GM18507 (cell line): ENCODE measurements at regions not wholly inside any gene's neighbourhood (a gene's known extent, or its start where the extent isn't known, plus 50 kb on each side); places are given as distances from the start of the nearest gene placed in this dataset.

ENCODE experiments used
- DNase-seq: peaks from one replicate; pipeline ENCODE4 v3.0.0; 2011; ENCODE audit warnings: low read depth; ENCODE audit not compliant: insufficient read length; ENCODE audit errors: extremely low spot score
- FAIRE-seq: peaks from 2 replicates; lab custom pipeline; 2011; peaks lifted over from hg19 to GRCh38; lab: Jason Lieb, UNC

DNA sequence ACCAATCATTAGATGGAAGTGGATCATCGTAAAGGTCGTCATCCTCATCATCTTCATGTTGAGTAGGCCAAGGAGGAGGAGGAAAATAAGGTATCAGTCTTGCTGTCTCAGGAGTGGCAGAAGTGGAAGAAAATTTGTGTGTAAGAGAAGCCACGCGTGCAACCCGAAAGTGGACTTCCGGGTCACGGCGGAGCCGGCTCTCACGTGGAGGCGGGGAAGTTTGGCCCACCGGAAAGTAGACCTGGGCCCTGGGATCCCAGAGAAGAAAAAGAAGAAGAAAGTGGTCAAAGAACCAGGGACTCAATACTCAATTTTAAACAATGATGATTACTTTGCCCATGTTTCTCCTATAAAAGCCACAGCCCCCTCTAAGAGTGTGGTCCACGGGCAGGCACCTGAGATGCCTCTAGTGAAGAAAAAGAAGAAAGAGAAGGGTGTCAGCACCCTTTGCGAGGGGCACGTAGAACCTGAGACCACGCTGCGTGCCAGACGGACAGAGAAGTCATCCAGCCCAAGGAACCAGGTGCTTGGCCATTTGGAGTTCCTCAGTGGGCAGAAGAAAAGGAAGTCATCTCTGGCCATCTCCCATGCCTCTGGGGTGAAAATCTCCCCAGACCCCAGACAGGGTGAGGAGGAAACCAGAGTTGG, 365.8 kb downstream of the BCAT1 start:
- FAIRE-seq = no peak
- DNase-seq = no peak

GRCh38 chr12:24574538-24574937, 374.4 kb downstream of the BCAT1 start:
- DNase-seq = no peak
- no peak for FAIRE-seq

GRCh38 chr12:24573621-24574020, 375.3 kb downstream of the BCAT1 start:
- no peak for FAIRE-seq
- DNase-seq = no peak

GRCh38 chr12:24565300-24565699, 383.6 kb downstream of the BCAT1 start:
- no peak for DNase-seq
- no peak for FAIRE-seq

GRCh38 chr12:24562771-24563431, 386.0 kb downstream of the BCAT1 start:
- DNase-seq (no peak), FAIRE-seq (no peak)

DNA sequence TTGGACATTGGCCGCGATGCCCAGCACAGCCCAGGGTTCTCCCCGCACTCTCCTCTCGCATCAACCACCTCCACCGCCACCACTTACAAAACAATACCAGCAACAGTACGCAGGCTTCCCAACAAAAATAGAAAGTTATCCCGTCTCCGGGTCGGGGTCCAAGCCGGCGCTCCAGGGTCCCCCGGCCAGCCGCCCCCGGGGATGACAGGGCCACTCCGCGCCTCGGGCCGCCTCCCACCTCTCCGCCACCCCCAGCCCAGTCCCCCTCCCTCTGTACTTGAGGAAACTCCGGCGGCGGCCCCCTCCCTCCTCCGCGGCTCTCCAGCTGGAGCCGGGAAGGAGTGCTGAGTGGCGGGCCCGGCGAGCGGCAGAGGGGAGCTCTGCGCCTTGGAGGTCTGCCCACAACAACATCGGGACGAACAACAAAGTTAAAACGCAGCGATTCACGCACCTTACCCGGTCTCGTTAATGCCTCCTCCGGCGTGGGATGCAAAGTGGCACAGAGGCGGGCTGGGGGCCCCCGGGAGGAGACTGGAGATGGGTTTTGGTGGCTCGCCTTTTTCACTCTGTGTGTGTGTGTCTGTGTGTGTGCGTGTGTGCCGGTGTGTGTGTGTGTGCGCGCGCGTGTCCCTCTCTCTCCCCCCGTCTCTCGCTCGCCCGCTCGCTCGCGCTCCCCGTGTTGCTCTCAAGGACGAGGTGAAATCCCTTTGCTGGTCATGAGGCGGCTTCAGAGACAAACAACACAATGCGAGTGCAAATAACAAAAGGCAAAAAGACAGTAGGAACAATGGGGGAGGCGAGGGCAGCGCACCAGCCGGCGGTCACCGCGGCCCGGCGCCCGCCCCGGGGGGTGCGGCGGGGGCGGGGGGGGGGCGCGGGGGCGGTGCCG, 386.8 kb downstream of the BCAT1 start:
- DNase-seq (no peak), FAIRE-seq (no peak)

DNA sequence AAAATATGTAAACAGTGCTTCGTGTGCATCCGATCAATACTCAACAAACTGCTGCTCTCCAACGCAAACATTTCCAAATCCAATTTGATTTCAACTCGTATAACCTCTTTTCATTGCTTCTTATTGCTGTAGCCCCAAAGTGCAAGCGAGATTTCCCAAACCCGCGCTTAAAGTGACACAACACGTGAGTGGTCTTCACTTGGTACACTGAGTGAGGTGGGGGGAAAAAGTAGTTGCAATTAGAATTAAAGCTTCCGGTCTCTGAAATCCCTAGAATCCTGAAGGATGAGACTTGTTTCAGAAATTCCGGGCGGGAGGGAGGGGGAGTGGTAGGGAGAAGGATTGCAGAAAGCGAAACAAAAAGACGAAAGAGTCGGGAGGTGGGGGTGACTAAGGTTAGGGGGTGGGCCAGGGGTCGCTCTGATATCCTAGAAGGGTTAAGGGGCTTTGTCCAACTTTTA, 387.5 kb downstream of the BCAT1 start:
- FAIRE-seq (no peak), DNase-seq (no peak)

GRCh38 chr12:24560831-24561271, 388.1 kb downstream of the BCAT1 start:
- no peak for DNase-seq
- no peak for FAIRE-seq

- no peak for DNase-seq
- no peak for FAIRE-seq
Observed at GRCh38 chr12:24560192-24560775, 388.6 kb downstream of the BCAT1 start.

- no peak for DNase-seq
- no peak for FAIRE-seq
Observed at GRCh38 chr12:24557738-24558137, 391.2 kb downstream of the BCAT1 start.

- FAIRE-seq = no peak
- no peak for DNase-seq
Observed at GRCh38 chr12:24555730-24556129, 393.2 kb downstream of the BCAT1 start.

DNA sequence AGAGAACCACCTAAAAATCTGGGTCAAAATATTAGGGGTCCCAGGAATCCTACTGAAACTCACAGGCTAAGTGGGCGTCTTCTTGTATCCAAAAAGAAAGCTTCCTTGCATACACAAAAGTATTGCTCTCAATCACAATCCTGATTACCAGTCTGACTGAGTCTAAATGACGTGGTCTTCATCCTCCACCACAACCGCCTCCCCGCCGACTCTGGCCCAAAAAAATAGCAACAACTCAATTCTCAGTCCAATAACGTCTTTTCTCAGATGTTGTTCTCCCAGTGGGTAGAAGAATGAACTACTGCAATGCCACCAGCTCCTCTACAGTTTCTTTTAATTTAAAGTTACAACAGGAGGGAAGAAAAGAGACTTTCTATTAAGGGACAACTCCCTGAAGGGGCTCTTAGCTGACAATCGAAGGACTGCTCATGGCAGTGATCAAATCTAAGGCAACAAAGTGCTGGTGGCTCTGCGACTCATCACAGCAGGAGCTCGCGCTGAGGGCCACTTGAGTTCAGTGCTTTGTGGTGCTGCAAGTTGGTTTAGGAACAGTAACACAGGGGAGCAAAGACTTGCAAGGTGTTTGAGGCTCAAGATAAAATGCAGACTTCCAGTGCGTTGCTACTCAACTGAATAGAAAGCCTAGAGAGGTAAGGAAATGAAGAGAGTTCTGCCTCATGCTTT, 394.1 kb downstream of the BCAT1 start:
- no peak for FAIRE-seq
- no peak for DNase-seq

DNA sequence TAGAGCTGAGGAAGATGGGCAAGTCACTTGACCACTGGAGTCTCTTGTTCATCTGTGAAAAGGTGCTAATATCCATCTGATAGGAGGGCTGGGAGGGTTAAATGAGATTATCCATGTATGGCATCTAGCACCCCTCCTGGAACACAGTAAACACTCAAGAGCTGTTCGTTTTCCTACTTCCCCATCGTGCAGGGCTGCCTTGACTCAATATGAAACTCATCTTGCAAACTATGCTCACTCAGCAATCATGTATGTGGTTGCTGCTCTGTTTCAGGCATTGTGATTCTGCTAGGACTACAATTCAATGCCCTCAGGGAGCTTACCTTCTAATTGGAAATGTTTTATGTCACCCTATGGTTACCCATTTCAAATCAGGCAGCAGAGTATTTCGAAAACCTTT, 395.6 kb downstream of the BCAT1 start:
- no peak for DNase-seq
- FAIRE-seq = no peak

- DNase-seq = no peak
- no peak for FAIRE-seq
Observed at GRCh38 chr12:24551163-24551786, 397.6 kb downstream of the BCAT1 start.

DNA sequence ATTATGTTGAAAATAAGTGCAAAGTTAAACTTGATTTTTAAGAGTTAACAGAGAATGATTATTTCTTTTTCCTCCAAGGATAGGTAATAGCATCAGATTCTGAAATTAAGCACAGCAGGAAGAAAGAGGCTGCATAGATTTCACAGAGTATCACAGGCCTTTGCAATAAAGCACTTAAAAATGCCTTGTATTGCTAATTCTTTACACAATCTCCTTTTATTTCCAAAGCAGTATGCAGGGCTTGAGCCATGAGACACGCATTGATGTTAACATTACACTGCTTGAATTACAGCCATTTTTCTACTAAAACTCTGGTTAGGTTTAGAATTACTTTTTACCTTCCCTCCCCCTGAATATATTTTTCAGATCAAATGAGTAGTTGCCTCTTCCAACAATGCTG, 398.3 kb downstream of the BCAT1 start:
- DNase-seq = no peak
- FAIRE-seq = no peak

DNA sequence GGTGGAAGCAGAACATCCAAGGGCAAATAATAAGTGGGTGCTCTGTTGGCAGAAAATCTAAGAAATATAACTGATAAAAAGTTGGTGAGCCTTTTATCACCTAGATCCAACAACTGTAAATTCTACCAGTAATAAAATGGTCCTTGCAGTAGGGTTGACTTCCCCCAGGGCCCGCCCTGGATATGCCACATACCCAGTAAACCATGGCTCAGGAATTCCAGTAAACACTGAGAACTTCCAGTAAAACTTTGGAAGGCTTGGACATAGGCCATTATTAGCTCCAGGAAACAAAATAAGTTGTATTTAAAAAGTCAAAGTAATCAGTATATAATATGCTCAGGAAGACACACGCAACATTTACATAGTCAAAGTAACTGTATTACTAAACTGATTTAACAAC, 402.2 kb downstream of the BCAT1 start:
- no peak for DNase-seq
- no peak for FAIRE-seq

- DNase-seq (no peak), FAIRE-seq (no peak)
Observed at GRCh38 chr12:24546084-24546483, 402.8 kb downstream of the BCAT1 start.

- FAIRE-seq (no peak), DNase-seq (no peak)
Observed at GRCh38 chr12:24544368-24544767, 404.5 kb downstream of the BCAT1 start.
